Astrocyte (in vitro differentiated cells and primary cell): ENCODE measurements at regions not wholly inside any gene's neighbourhood (a gene's known extent, or its start where the extent isn't known, plus 50 kb on each side); places are given as distances from the start of the nearest gene placed in this dataset.

ENCODE experiments used
- CTCF ChIP-seq: IDR thresholded peaks from 2 replicates; pipeline ENCODE4 v1.5.1; 2011; ENCODE audit warnings: low read depth, mild to moderate bottlenecking, inconsistent platforms, low read length, moderate library complexity; ENCODE audit not compliant: insufficient read depth
- EZH2 ChIP-seq: IDR thresholded peaks from 2 replicates; pipeline ENCODE4 v1.6.1; 2012; ENCODE audit warnings: mild to moderate bottlenecking, low read length, inconsistent platforms; ENCODE audit not compliant: insufficient read depth

GRCh38 chr2:53568469-53568868 lies 199.1 kb upstream of the CHAC2 start:
- TF ChIP-seq CTCF (no peak), EZH2 (no peak)
